Hepatocyte (in vitro differentiated cells): ENCODE measurements at regions not wholly inside any gene's neighbourhood (a gene's known extent, or its start where the extent isn't known, plus 50 kb on each side); places are given as distances from the start of the nearest gene placed in this dataset.

ENCODE experiments used
- DNase-seq: peaks from one replicate; pipeline ENCODE4 v3.0.0-alpha.2; 2016; ENCODE audit warnings: low spot score
- H2AFZ ChIP-seq: fragments of 200-600 bp; sonication (generic); 2 replicates; pipeline ENCODE4 v1.6.0; 2016; ENCODE audit warnings: antibody characterized with exemption, mild to moderate bottlenecking
- H3K27ac ChIP-seq: fragments of 200-600 bp; sonication (generic); 2 replicates; pipeline ENCODE4 v1.5.1; 2016; ENCODE audit warnings: mild to moderate bottlenecking
- H3K27me3 ChIP-seq: fragments of 200-600 bp; sonication (generic); 2 replicates; pipeline ENCODE4 v1.6.1; 2016
- H3K36me3 ChIP-seq: fragments of 200-600 bp; sonication (generic); replicated peaks from 2 replicates; pipeline ENCODE4 v1.5.1; 2016; ENCODE audit warnings: low read depth; ENCODE audit not compliant: insufficient read depth
- H3K4me1 ChIP-seq: fragments of 200-600 bp; sonication (generic); 2 replicates; pipeline ENCODE4 v1.5.1; 2016; ENCODE audit warnings: mild to moderate bottlenecking, moderate library complexity; ENCODE audit not compliant: insufficient read depth
- H3K4me2 ChIP-seq: fragments of 200-600 bp; sonication (generic); 2 replicates; pipeline ENCODE4 v1.6.0; 2016
- H3K4me3 ChIP-seq: fragments of 200-600 bp; sonication (generic); 2 replicates; pipeline ENCODE4 v1.5.1; 2016; ENCODE audit warnings: mild to moderate bottlenecking
- H3K79me2 ChIP-seq: fragments of 200-600 bp; sonication (generic); 2 replicates; pipeline ENCODE4 v1.6.0; 2017; ENCODE audit warnings: mild to moderate bottlenecking
- H3K9me2 ChIP-seq: fragments of 200-600 bp; sonication (generic); replicated peaks from 2 replicates; pipeline ENCODE4 v1.6.0; 2017; ENCODE audit warnings: mild to moderate bottlenecking; ENCODE audit not compliant: insufficient read depth
- H3K9me3 ChIP-seq: fragments of 200-600 bp; sonication (generic); 2 replicates; pipeline ENCODE4 v1.5.1; 2016; ENCODE audit warnings: low read depth, mild to moderate bottlenecking
- H4K20me1 ChIP-seq: fragments of 200-600 bp; sonication (generic); 2 replicates; pipeline ENCODE4 v1.6.0; 2016; ENCODE audit warnings: mild to moderate bottlenecking; ENCODE audit not compliant: insufficient read depth, poor library complexity, severe bottlenecking
- EZH2 ChIP-seq: fragments of 200-600 bp; sonication (generic); IDR thresholded peaks from 2 replicates; pipeline ENCODE4 v1.6.1; 2016; ENCODE audit warnings: antibody characterized with exemption, mild to moderate bottlenecking, borderline replicate concordance
- EZH2phosphoT487 ChIP-seq: fragments of 200-600 bp; sonication (generic); IDR thresholded peaks from one replicate; pipeline ENCODE4 v1.6.1; 2018; ENCODE audit warnings: antibody characterized with exemption, mild to moderate bottlenecking, low read depth, moderate library complexity; ENCODE audit not compliant: unreplicated experiment, severe bottlenecking
- WGBS: methylation state at CpG from one replicate; pipeline ENCODE4 v1.1.6; 2016; ENCODE audit warnings: low lambda C conversion rate; ENCODE audit errors: missing lambda C conversion rate; 5-methylcytosine and 5-hydroxymethylcytosine counted together
- TF ChIP-seq, protein P1 (sequence below): fragments of 200-600 bp; sonication (generic); IDR thresholded peaks from 2 replicates; pipeline ENCODE4 v1.5.1; 2016; ENCODE audit warnings: antibody characterized with exemption, mild to moderate bottlenecking; ENCODE audit not compliant: poor library complexity

DNA sequence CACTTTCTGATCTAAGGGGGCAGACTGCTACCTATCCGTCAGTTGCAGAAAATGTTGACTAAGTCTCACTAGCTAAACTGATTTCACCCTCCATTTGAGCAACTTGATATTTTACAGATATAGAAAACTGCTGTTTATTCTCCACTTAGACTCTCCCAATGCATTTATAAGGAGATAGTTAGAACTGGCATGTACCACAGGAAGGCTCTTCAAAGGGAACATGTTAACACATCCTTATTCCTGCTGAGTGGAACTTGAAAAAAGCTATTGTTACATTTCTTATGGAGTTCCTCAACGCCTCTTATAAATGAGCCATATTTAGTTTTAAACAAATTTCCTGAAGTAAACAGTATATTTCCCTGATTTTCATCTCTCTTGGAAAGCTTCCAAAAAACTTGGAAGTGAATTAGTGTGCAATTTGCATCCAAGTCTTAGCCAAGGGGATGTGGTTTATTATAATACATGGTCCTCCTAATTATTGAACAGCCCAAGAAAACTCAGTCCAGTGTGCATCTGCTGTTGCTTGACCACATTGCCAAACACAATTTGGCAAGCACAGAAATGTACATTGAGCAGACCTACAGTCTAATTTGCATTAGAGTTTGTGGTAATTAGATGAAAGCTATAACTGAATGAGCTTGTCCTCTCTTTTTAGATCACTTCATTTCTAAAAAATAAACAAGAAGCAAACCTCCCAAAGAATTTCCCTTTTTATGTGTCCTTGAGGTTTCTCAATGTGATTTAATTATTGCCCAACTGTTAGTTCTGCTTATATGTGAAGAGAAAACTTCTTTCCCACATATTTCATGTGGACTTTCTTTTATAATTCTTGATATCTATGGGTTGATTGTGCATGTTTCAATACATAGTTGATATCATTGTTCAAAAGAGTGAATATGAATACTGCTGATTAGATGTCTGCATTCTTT is 72.6 kb upstream of the DPH6 start:
- H3K36me3 ChIP-seq, result no peaks in the 10 kb centered on the region
- no peak overlapping the region for H2AFZ ChIP-seq
- TF ChIP-seq, protein P1, sequence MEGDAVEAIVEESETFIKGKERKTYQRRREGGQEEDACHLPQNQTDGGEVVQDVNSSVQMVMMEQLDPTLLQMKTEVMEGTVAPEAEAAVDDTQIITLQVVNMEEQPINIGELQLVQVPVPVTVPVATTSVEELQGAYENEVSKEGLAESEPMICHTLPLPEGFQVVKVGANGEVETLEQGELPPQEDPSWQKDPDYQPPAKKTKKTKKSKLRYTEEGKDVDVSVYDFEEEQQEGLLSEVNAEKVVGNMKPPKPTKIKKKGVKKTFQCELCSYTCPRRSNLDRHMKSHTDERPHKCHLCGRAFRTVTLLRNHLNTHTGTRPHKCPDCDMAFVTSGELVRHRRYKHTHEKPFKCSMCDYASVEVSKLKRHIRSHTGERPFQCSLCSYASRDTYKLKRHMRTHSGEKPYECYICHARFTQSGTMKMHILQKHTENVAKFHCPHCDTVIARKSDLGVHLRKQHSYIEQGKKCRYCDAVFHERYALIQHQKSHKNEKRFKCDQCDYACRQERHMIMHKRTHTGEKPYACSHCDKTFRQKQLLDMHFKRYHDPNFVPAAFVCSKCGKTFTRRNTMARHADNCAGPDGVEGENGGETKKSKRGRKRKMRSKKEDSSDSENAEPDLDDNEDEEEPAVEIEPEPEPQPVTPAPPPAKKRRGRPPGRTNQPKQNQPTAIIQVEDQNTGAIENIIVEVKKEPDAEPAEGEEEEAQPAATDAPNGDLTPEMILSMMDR, result no peak
- TF ChIP-seq EZH2phosphoT487, result no peak
- no peak for TF ChIP-seq EZH2
- no peak overlapping the region for H3K4me3 ChIP-seq
- H4K20me1 ChIP-seq, result no peaks in the 10 kb centered on the region
- no peaks in the 10 kb centered on the region for H3K9me3 ChIP-seq
- no peak overlapping the region for H3K4me2 ChIP-seq
- no peak for DNase-seq
- H3K9me2 ChIP-seq, result no peaks in the 10 kb centered on the region
- 72% methylated on average over 2 of the region's 2 CpGs for WGBS
- H3K27ac ChIP-seq, result no peak overlapping the region
- no peaks in the 10 kb centered on the region for H3K27me3 ChIP-seq
- no peaks in the 10 kb centered on the region for H3K4me1 ChIP-seq
- H3K79me2 ChIP-seq, result no peaks in the 10 kb centered on the region

DNA sequence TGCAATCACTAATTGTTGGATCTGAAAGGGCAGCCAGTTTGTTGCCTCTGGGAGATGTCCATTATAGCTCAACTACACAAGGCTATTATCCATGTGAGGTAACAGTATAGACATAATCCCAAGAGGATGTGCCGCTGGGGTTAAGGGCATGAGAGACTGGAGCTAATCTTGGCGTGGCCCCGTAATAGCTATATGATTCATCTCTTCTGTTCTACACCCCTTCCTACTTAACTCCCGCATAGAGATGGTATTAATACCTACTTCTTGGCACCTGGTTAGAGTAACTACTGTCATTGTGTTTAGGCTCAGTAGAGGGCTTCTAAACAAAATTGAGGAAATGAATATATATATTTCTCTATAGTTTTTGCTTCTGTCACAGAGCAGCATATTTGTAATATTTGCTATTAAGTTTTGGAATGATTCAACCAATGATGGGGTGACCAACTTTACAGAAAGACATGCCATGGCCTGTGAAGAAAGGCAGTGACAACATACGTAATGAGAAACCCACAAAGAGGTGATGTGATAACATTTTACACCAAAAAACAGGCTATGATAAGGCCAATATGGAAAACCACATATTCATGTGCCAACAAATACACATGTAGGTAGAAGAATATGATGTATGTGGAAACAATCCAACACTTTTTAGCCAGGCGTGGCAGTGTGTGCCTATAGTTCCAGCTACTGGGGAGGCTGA is 76.8 kb upstream of the DPH6 start:
- Histone ChIP-seq H4K20me1 (no peaks in the 10 kb centered on the region), H3K4me3 (no peak overlapping the region), H3K4me2 (no peak overlapping the region), H3K4me1 (no peaks in the 10 kb centered on the region), H2AFZ (no peak overlapping the region), H3K27ac (no peak overlapping the region), H3K79me2 (no peaks in the 10 kb centered on the region), H3K36me3 (no peaks in the 10 kb centered on the region), H3K9me3 (no peaks in the 10 kb centered on the region), H3K9me2 (no peaks in the 10 kb centered on the region), H3K27me3 (no peaks in the 10 kb centered on the region)
- TF ChIP-seq, protein P1, result no peak
- TF ChIP-seq EZH2phosphoT487, result no peak
- no peak for TF ChIP-seq EZH2
- no peak for DNase-seq
- WGBS, result 97% methylated on average over 6 of the region's 6 CpGs

GRCh38 chr15:35624881-35625280 is 78.9 kb upstream of the DPH6 start:
- DNase-seq, result peak; percentile 27
- H4K20me1 ChIP-seq, result no peaks in the 10 kb centered on the region
- 67% methylated on average over 3 of the region's 3 CpGs for WGBS
- H3K4me3 ChIP-seq, result no peak overlapping the region
- H3K4me2 ChIP-seq, result no peak overlapping the region
- H3K36me3 ChIP-seq, result no peaks in the 10 kb centered on the region
- H2AFZ ChIP-seq, result no peak overlapping the region
- H3K9me3 ChIP-seq, result no peaks in the 10 kb centered on the region
- H3K9me2 ChIP-seq, result no peaks in the 10 kb centered on the region
- no peak overlapping the region for H3K27ac ChIP-seq
- no peaks in the 10 kb centered on the region for H3K79me2 ChIP-seq
- no peak for TF ChIP-seq EZH2phosphoT487
- TF ChIP-seq EZH2, result no peak
- TF ChIP-seq, protein P1, result no peak
- no peaks in the 10 kb centered on the region for H3K27me3 ChIP-seq
- H3K4me1 ChIP-seq, result no peaks in the 10 kb centered on the region
